DND-41 (cell line): ENCODE measurements at regions not wholly inside any gene's neighbourhood (a gene's known extent, or its start where the extent isn't known, plus 50 kb on each side); places are given as distances from the start of the nearest gene placed in this dataset.

Experiments used
- ATAC-seq: fragments of 200-7000 bp; cut with Tn5 transposase; 3 replicates; pipeline ENCODE4 v1.9.1; 2021; ENCODE audit warnings: low read depth; ENCODE audit not compliant: insufficient read depth
- DNase-seq: peaks from one replicate; pipeline ENCODE4 v3.0.0-alpha.2; 2020
- H2AFZ ChIP-seq: 2 replicates; pipeline ENCODE4 v1.6.0; 2012; ENCODE audit warnings: low read depth, low read length
- H3K27ac ChIP-seq: 2 replicates; pipeline ENCODE4 v1.5.1; 2012; ENCODE audit warnings: low read length, inconsistent platforms
- H3K27me3 ChIP-seq: fragments of 200-600 bp; sonication (generic); 2 replicates; pipeline ENCODE4 v1.6.0; 2012; ENCODE audit warnings: low read length, mild to moderate bottlenecking, inconsistent platforms; ENCODE audit not compliant: insufficient read depth, poor library complexity
- H3K36me3 ChIP-seq: 2 replicates; pipeline ENCODE4 v1.5.1; 2012; ENCODE audit warnings: low read length, inconsistent platforms; ENCODE audit not compliant: insufficient read depth
- H3K4me1 ChIP-seq: 2 replicates; pipeline ENCODE4 v1.5.1; 2012; ENCODE audit warnings: mild to moderate bottlenecking, low read length; ENCODE audit not compliant: insufficient read depth
- H3K4me2 ChIP-seq: 2 replicates; pipeline ENCODE4 v1.6.0; 2012; ENCODE audit warnings: mild to moderate bottlenecking, moderate library complexity, low read length, inconsistent platforms; ENCODE audit not compliant: insufficient read depth
- H3K4me3 ChIP-seq, 2 experiments: fragments of 200-600 bp in 1 of 2; shearing (Covaris generic) in 1 of 2; 2 replicates each; pipeline ENCODE4 v1.5.1; 2012 to 2016; ENCODE audit warnings: inconsistent platforms in 2 of 2, low read length in 2 of 2, mild to moderate bottlenecking in 2 of 2, low read depth in 1 of 2, moderate library complexity in 1 of 2
- H3K79me2 ChIP-seq: 2 replicates; pipeline ENCODE4 v1.6.0; 2012; ENCODE audit warnings: low read length, inconsistent platforms; ENCODE audit not compliant: insufficient read depth
- H3K9ac ChIP-seq: 2 replicates; pipeline ENCODE4 v1.6.0; 2012; ENCODE audit warnings: low read depth, mild to moderate bottlenecking, inconsistent platforms, low read length, moderate library complexity
- H3K9me3 ChIP-seq: 2 replicates; pipeline ENCODE4 v1.5.1; 2012; ENCODE audit warnings: low read length, moderate library complexity, mild to moderate bottlenecking, inconsistent platforms; ENCODE audit not compliant: insufficient read depth, severe bottlenecking
- H4K20me1 ChIP-seq: 2 replicates; pipeline ENCODE4 v1.6.0; 2012; ENCODE audit warnings: low read length; ENCODE audit not compliant: insufficient read depth
- EZH2 ChIP-seq: IDR thresholded peaks from 3 replicates; pipeline ENCODE4 v1.6.1; 2012; ENCODE audit warnings: borderline replicate concordance, low read depth, mild to moderate bottlenecking, moderate library complexity, low read length, inconsistent platforms; ENCODE audit not compliant: severe bottlenecking
- TF ChIP-seq, protein P1 (sequence below): IDR thresholded peaks from 2 replicates; pipeline ENCODE4 v1.5.1; 2012; ENCODE audit warnings: borderline replicate concordance, low read length, moderate library complexity, mild to moderate bottlenecking; ENCODE audit not compliant: poor library complexity, severe bottlenecking; ENCODE audit errors: extremely low read depth

DNA sequence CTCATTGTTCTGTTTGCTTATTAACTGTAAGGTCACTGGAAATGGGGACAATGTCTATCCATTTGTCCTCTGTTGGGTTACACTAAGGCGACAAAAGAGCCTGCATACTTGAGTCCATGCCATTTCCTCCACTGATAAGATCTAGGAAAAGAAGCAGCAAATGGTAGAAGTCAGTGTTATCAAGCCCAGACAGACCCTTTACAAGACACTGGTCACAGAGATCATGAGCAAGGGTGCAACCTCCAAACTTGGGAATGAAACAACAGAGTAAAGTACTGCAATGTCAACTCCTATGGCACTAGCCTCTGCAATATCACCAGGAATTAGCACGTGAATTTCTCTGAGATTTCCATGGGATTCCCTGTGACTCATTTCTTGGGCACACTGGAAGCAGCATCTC, 126.9 kb downstream of the ID4 start:
- H3K4me1 ChIP-seq: no peaks in the 10 kb centered on the region
- H3K4me3 ChIP-seq: no peak overlapping the region
- no peak overlapping the region for H3K4me2 ChIP-seq
- H3K27ac ChIP-seq: no peak overlapping the region
- no peaks in the 10 kb centered on the region for H3K79me2 ChIP-seq
- H3K9ac ChIP-seq: no peak overlapping the region
- no peaks in the 10 kb centered on the region for H3K27me3 ChIP-seq
- TF ChIP-seq, protein P1, sequence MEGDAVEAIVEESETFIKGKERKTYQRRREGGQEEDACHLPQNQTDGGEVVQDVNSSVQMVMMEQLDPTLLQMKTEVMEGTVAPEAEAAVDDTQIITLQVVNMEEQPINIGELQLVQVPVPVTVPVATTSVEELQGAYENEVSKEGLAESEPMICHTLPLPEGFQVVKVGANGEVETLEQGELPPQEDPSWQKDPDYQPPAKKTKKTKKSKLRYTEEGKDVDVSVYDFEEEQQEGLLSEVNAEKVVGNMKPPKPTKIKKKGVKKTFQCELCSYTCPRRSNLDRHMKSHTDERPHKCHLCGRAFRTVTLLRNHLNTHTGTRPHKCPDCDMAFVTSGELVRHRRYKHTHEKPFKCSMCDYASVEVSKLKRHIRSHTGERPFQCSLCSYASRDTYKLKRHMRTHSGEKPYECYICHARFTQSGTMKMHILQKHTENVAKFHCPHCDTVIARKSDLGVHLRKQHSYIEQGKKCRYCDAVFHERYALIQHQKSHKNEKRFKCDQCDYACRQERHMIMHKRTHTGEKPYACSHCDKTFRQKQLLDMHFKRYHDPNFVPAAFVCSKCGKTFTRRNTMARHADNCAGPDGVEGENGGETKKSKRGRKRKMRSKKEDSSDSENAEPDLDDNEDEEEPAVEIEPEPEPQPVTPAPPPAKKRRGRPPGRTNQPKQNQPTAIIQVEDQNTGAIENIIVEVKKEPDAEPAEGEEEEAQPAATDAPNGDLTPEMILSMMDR: no peak
- no peak for TF ChIP-seq EZH2
- H3K36me3 ChIP-seq: no peaks in the 10 kb centered on the region
- no peak for DNase-seq
- ATAC-seq: no peak
- H4K20me1 ChIP-seq: no peaks in the 10 kb centered on the region
- H3K9me3 ChIP-seq: no peaks in the 10 kb centered on the region
- no peak overlapping the region for H2AFZ ChIP-seq

DNA sequence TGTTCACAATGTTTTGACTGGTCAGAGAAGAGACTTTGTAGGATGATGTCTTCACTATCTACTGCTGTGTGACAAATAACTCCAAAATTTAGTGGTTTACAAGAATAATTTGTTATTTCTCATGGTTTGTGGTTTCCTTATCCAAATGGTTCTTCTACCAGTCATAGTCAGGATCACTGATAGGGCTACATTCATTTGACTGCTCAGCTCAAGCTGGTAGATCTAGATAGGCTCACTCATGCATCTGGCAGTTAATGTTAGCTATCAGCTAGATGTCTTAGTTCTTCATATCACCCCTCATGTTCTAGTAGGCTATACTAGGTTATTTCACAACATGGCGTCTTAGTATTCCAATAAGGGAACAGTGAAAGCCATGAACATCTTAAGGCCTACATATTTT, 131.0 kb downstream of the ID4 start:
- H2AFZ ChIP-seq: no peak overlapping the region
- H4K20me1 ChIP-seq: no peaks in the 10 kb centered on the region
- no peaks in the 10 kb centered on the region for H3K9me3 ChIP-seq
- no peaks in the 10 kb centered on the region for H3K79me2 ChIP-seq
- no peak overlapping the region for H3K4me2 ChIP-seq
- TF ChIP-seq, protein P1: no peak
- TF ChIP-seq EZH2: no peak
- no peaks in the 10 kb centered on the region for H3K27me3 ChIP-seq
- H3K36me3 ChIP-seq: no peaks in the 10 kb centered on the region
- no peak for ATAC-seq
- H3K9ac ChIP-seq: no peak overlapping the region
- no peak for DNase-seq
- no peaks in the 10 kb centered on the region for H3K4me1 ChIP-seq
- H3K4me3 ChIP-seq: no peak overlapping the region
- no peak overlapping the region for H3K27ac ChIP-seq

DNA sequence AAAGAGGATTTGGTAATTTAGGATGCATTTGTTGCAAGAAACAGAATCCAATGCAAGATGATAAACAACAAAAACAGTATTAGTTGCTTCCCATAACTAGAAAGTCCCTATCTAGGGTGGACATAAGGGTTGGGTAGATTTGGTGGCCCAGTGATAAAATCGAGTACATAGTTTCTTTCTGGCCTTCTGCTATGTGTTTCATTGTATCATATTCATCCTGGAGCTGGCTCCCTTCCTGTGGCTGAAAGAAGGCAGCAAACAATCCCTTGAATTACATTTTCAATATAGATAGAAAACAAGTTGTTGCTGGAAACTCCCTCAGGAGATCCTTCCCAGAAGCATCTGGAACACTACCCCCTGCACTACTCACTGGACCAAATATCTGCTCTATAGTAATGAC, 135.1 kb downstream of the ID4 start:
- no peak overlapping the region for H3K4me3 ChIP-seq
- DNase-seq (no peak), ATAC-seq (no peak)
- H3K9ac ChIP-seq: no peak overlapping the region
- no peaks in the 10 kb centered on the region for H3K79me2 ChIP-seq
- no peak overlapping the region for H3K27ac ChIP-seq
- no peak overlapping the region for H3K4me2 ChIP-seq
- H3K9me3 ChIP-seq: no peaks in the 10 kb centered on the region
- TF ChIP-seq EZH2: no peak
- TF ChIP-seq, protein P1: no peak
- H2AFZ ChIP-seq: no peak overlapping the region
- H4K20me1 ChIP-seq: no peaks in the 10 kb centered on the region
- no peaks in the 10 kb centered on the region for H3K4me1 ChIP-seq
- H3K36me3 ChIP-seq: no peaks in the 10 kb centered on the region
- H3K27me3 ChIP-seq: no peaks in the 10 kb centered on the region

DNA sequence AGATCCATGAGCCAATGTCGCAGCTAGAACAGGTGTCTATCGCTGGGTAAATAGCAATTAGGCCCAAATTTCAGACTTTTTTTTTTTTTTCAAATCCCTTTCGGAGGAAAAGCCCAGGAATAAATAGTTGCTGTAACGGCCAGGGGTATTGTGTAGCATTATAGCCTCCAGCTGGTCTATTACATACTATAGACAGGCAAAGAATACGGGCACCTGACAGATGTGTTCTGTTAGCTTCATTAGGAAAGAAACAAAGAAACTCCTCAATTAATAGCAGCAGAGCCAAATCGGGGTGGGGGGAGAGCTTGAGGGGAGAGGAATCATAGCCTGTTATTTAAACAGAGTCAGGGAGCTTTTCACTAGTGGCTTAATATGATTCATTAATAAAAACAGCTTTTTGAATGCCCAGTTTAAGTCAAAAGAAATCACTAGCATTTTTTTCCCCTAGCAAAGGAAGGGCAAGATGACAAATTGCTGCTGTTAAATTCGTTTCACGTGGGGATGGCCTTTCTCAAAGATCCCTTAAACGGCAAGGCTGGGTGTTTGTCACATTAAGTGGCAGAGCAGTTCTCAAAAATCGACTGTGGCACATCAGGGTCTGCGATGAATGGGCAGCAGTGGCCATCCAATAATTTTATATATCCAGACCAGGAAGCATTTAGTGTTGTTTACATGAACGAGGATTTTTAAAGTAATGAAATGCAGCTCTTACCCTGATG, 139.4 kb downstream of the ID4 start:
- DNase-seq (no peak), ATAC-seq (no peak)
- Histone ChIP-seq H3K9me3 (no peaks in the 10 kb centered on the region), H3K27ac (no peak overlapping the region), H3K36me3 (no peaks in the 10 kb centered on the region), H3K4me2 (no peak overlapping the region), H3K4me3 (no peak overlapping the region), H3K4me1 (no peaks in the 10 kb centered on the region), H4K20me1 (no peaks in the 10 kb centered on the region), H3K79me2 (no peaks in the 10 kb centered on the region), H3K9ac (no peak overlapping the region), H2AFZ (no peak overlapping the region), H3K27me3 (no peaks in the 10 kb centered on the region)
- TF ChIP-seq, protein P1: no peak
- TF ChIP-seq EZH2: no peak
